ENCODE measurements at regions not wholly inside any gene's neighbourhood (a gene's known extent, or its start where the extent isn't known, plus 50 kb on each side); places are given as distances from the start of the nearest gene placed in this dataset.

DNA sequence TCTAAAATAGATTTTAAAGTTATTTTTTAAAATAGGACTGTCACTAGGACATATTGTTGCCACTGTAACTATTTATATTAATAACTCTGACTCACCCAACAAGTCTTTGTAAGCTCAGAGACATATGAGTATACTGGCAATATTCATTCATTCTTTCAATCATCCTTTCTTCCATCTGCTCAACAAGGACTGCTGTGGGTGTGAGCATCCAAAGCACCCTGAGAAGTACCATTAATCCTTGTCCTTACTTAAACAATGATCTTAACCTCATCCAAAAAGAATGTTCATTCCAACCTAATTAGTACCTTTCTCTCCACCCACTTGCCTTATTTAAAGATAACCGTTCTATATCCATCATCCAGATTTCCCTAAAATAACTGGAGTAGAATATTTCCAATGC, 94.2 kb upstream of the PPP2R3A start:
- no peak for DNase-seq
- intact Hi-C loops (cut with micrococcal nuclease): no loop called here
- no peaks in the 10 kb centered on the region for H3K4me1 ChIP-seq (ENCODE audit: control insufficient read depth in 1 of 2, insufficient read depth in 2 of 2, low read length in 2 of 2)
- Mint-ChIP-seq H3K27ac (no peak overlapping the region), H3K9me3 (peaks cover 2 to 23% (median 10%) of the 10 kb centered on the region in 7 donors), H3K4me3 (no peak overlapping the region), H3K4me1 (no peaks in the 10 kb centered on the region), H3K36me3 (no peaks in the 10 kb centered on the region), H3K27me3 (ENCODE audit: low read depth in 3 of 3) (no peaks in the 10 kb centered on the region)
- no peaks in the 10 kb centered on the region for H4K20me1 ChIP-seq (ENCODE audit: insufficient read depth, low read length)
- H3K27ac ChIP-seq (ENCODE audit: low read depth in 1 of 2, low read length in 2 of 2): no peak overlapping the region
- H3K27me3 ChIP-seq (ENCODE audit: control insufficient read depth in 2 of 2, insufficient read depth in 2 of 2, low read length in 2 of 2): no peaks in the 10 kb centered on the region
- no peak overlapping the region for H2AFZ ChIP-seq (ENCODE audit: insufficient read depth, low read depth, low read length, poor library complexity, severe bottlenecking)
- H3K4me2 ChIP-seq (replicated peaks; ENCODE audit: extremely low read depth, low read length, poor library complexity, severe bottlenecking): no peak overlapping the region
- H3K9me3 ChIP-seq (replicated peaks in 1 of 2; ENCODE audit: control insufficient read depth in 1 of 2, insufficient read depth in 1 of 2, low read length in 2 of 2): peaks cover 13 to 17% of the 10 kb centered on the region in 2 donors
- H3K79me2 ChIP-seq (ENCODE audit: insufficient read depth, low read length): no peaks in the 10 kb centered on the region
- no peaks in the 10 kb centered on the region for H3K36me3 ChIP-seq (replicated peaks in 1 of 2; ENCODE audit: control insufficient read depth in 1 of 2, insufficient read depth in 2 of 2, low read length in 2 of 2)
- WGBS (ENCODE audit: insufficient coverage): 100% methylated on average over 1 of the region's 1 CpG
- TF ChIP-seq, protein P1, sequence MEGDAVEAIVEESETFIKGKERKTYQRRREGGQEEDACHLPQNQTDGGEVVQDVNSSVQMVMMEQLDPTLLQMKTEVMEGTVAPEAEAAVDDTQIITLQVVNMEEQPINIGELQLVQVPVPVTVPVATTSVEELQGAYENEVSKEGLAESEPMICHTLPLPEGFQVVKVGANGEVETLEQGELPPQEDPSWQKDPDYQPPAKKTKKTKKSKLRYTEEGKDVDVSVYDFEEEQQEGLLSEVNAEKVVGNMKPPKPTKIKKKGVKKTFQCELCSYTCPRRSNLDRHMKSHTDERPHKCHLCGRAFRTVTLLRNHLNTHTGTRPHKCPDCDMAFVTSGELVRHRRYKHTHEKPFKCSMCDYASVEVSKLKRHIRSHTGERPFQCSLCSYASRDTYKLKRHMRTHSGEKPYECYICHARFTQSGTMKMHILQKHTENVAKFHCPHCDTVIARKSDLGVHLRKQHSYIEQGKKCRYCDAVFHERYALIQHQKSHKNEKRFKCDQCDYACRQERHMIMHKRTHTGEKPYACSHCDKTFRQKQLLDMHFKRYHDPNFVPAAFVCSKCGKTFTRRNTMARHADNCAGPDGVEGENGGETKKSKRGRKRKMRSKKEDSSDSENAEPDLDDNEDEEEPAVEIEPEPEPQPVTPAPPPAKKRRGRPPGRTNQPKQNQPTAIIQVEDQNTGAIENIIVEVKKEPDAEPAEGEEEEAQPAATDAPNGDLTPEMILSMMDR (IDR thresholded peaks at IDR 0.05): no peak
- no peak overlapping the region for H3K4me3 ChIP-seq (replicated peaks in 1 of 3; ENCODE audit: low read depth in 2 of 3, low read length in 3 of 3)
- H3K9ac ChIP-seq (ENCODE audit: insufficient read depth, low read length, poor library complexity, severe bottlenecking): no peak overlapping the region

- H3K4me3 ChIP-seq (replicated peaks in 1 of 3; ENCODE audit: low read depth in 2 of 3, low read length in 3 of 3): no peak overlapping the region
- no peak overlapping the region for H3K9ac ChIP-seq (ENCODE audit: insufficient read depth, low read length, poor library complexity, severe bottlenecking)
- peaks cover 0 to 2% (median 0%) of the 10 kb centered on the region in 3 donors for H3K27me3 Mint-ChIP-seq (ENCODE audit: low read depth in 3 of 3)
- no peak for DNase-seq
- H3K36me3 ChIP-seq (replicated peaks in 1 of 2; ENCODE audit: control insufficient read depth in 1 of 2, insufficient read depth in 2 of 2, low read length in 2 of 2): no peaks in the 10 kb centered on the region
- TF ChIP-seq, protein P1 (IDR thresholded peaks at IDR 0.05): no peak
- no peaks in the 10 kb centered on the region for H4K20me1 ChIP-seq (ENCODE audit: insufficient read depth, low read length)
- no peaks in the 10 kb centered on the region for H3K4me1 ChIP-seq (ENCODE audit: control insufficient read depth in 1 of 2, insufficient read depth in 2 of 2, low read length in 2 of 2)
- peaks cover 2 to 15% (median 10%) of the 10 kb centered on the region in 7 donors for H3K9me3 Mint-ChIP-seq
- no peak overlapping the region for H3K4me2 ChIP-seq (replicated peaks; ENCODE audit: extremely low read depth, low read length, poor library complexity, severe bottlenecking)
- H3K79me2 ChIP-seq (ENCODE audit: insufficient read depth, low read length): no peaks in the 10 kb centered on the region
- H3K9me3 ChIP-seq (replicated peaks in 1 of 2; ENCODE audit: control insufficient read depth in 1 of 2, insufficient read depth in 1 of 2, low read length in 2 of 2): peaks cover 13% of the 10 kb centered on the region in 2 donors
- no peak overlapping the region for H3K4me3 Mint-ChIP-seq
- no peaks in the 10 kb centered on the region for H3K27me3 ChIP-seq (ENCODE audit: control insufficient read depth in 2 of 2, insufficient read depth in 2 of 2, low read length in 2 of 2)
- intact Hi-C loops (cut with micrococcal nuclease): no loop called here
- H2AFZ ChIP-seq (ENCODE audit: insufficient read depth, low read depth, low read length, poor library complexity, severe bottlenecking): no peak overlapping the region
- H3K4me1 Mint-ChIP-seq: no peaks in the 10 kb centered on the region
- H3K27ac Mint-ChIP-seq: no peak overlapping the region
- H3K36me3 Mint-ChIP-seq: no peaks in the 10 kb centered on the region
- H3K27ac ChIP-seq (ENCODE audit: low read depth in 1 of 2, low read length in 2 of 2): no peak overlapping the region
- WGBS (ENCODE audit: insufficient coverage): no CpG with 5 or more reads among the region's 2 CpGs
Observed at GRCh38 chr3:135874035-135874434, 91.5 kb upstream of the PPP2R3A start.
